Uterus (tissue), 3 donors: ENCODE measurements at regions not wholly inside any gene's neighbourhood (a gene's known extent, or its start where the extent isn't known, plus 50 kb on each side); places are given as distances from the start of the nearest gene placed in this dataset.

Experiments
- DNase-seq, 2 donors: peaks; one replicate each; pipeline ENCODE4 v3.0.0-alpha.2; 2019 to 2020
- H3K27ac ChIP-seq, 2 donors: fragments of 200-600 bp; sonication (generic); 1 replicate in 1 of 2; 2 replicates in 1 of 2; pipeline ENCODE4 v1.5.1; 2016 to 2018
- H3K27me3 ChIP-seq, 2 donors: fragments of 200-600 bp; sonication (generic); one replicate each; pipeline ENCODE4 v1.5.1; 2018 to 2019; ENCODE audit warnings: control low read depth in 1 of 2
- H3K36me3 ChIP-seq, 2 donors: fragments of 200-600 bp; sonication (generic); one replicate each; pipeline ENCODE4 v1.5.1; 2019; ENCODE audit warnings: control low read depth in 1 of 2
- H3K4me1 ChIP-seq, 2 donors: fragments of 200-600 bp; sonication (generic); one replicate each; pipeline ENCODE4 v1.5.1; 2018 to 2019; ENCODE audit warnings: control low read depth in 1 of 2
- H3K4me3 ChIP-seq, 2 donors: fragments of 200-600 bp; sonication (generic); 1 replicate in 1 of 2; 2 replicates in 1 of 2; pipeline ENCODE4 v1.5.1; 2018 to 2019; ENCODE audit warnings: mild to moderate bottlenecking in 1 of 2
- H3K9me3 ChIP-seq, 2 donors: fragments of 200-600 bp; sonication (generic); one replicate each; pipeline ENCODE4 v1.5.1; 2019; ENCODE audit warnings: control low read depth in 1 of 2
- CTCF ChIP-seq, 4 experiments: fragments of 200-600 bp in 2 of 4; fragments of 450-650 bp in 2 of 4; sonication (generic) in 2 of 4; IDR thresholded peaks; one replicate each; pipeline ENCODE4 v1.5.1; 2016 to 2019; ENCODE audit warnings: antibody characterized with exemption in 4 of 4, mild to moderate bottlenecking in 2 of 4, moderate library complexity in 1 of 4
- POLR2A ChIP-seq, 2 donors: fragments of 450-650 bp; IDR thresholded peaks; one replicate each; pipeline ENCODE4 v1.6.1; 2016; ENCODE audit warnings: antibody characterized with exemption in 2 of 2, mild to moderate bottlenecking in 1 of 2, moderate library complexity in 1 of 2
- intact Hi-C: fragments of 100-400 bp; cut with DNase I; formaldehyde crosslinking; loops from one replicate; pipeline ENCODE4 v1.15.1; 2023; ENCODE audit warnings: low total_unique reads
- donor health status: DM: yes; HTN: yes; CAD: no.

GRCh38 chr12:90027041-90027440 is 318.4 kb upstream of the ATP2B1 start:
- no peak for DNase-seq
- H3K4me1 ChIP-seq = no peaks in the 10 kb centered on the region
- no peaks in the 10 kb centered on the region for H3K36me3 ChIP-seq
- no peaks in the 10 kb centered on the region for H3K9me3 ChIP-seq
- no peak overlapping the region for H3K27ac ChIP-seq
- no peaks in the 10 kb centered on the region for H3K27me3 ChIP-seq
- no peak overlapping the region for H3K4me3 ChIP-seq
- intact Hi-C loops = no loop called here
- no peak for TF ChIP-seq POLR2A (IDR thresholded peaks at IDR 0.05)
- no peak for TF ChIP-seq CTCF (IDR thresholded peaks at IDR 0.05)

- Histone ChIP-seq H3K27me3 (no peaks in the 10 kb centered on the region), H3K4me3 (no peak overlapping the region), H3K4me1 (no peaks in the 10 kb centered on the region), H3K36me3 (no peaks in the 10 kb centered on the region), H3K9me3 (no peaks in the 10 kb centered on the region), H3K27ac (no peak overlapping the region)
- no peak for DNase-seq
- intact Hi-C loops = no loop called here
- TF ChIP-seq POLR2A (IDR thresholded peaks at IDR 0.05) (no peak), CTCF (IDR thresholded peaks at IDR 0.05) (no peak)
Measured at GRCh38 chr12:90026516-90026915, 317.9 kb upstream of the ATP2B1 start.

- TF ChIP-seq CTCF (IDR thresholded peaks at IDR 0.05) (no peak), POLR2A (IDR thresholded peaks at IDR 0.05) (no peak)
- DNase-seq = no peak
- Histone ChIP-seq H3K4me1 (no peaks in the 10 kb centered on the region), H3K36me3 (no peaks in the 10 kb centered on the region), H3K27me3 (no peaks in the 10 kb centered on the region), H3K27ac (no peak overlapping the region), H3K4me3 (no peak overlapping the region), H3K9me3 (no peaks in the 10 kb centered on the region)
- intact Hi-C loops = no loop called here
Measured at GRCh38 chr12:90024262-90024661, 315.6 kb upstream of the ATP2B1 start.

- intact Hi-C loops = no loop called here
- no peak for DNase-seq
Measured at GRCh38 chr12:90023207-90023900, 314.7 kb upstream of the ATP2B1 start.

More at GRCh38 chr12:90023207-90023900, 314.7 kb upstream of the ATP2B1 start:
- Histone ChIP-seq H3K9me3 (no peaks in the 10 kb centered on the region), H3K27ac (no peak overlapping the region), H3K27me3 (no peaks in the 10 kb centered on the region), H3K4me1 (no peaks in the 10 kb centered on the region), H3K36me3 (no peaks in the 10 kb centered on the region), H3K4me3 (no peak overlapping the region)
- no peak for TF ChIP-seq POLR2A (IDR thresholded peaks at IDR 0.05)
- TF ChIP-seq CTCF (IDR thresholded peaks at IDR 0.05) = no peak
